ENCODE measurements at regions not wholly inside any gene's neighbourhood (a gene's known extent, or its start where the extent isn't known, plus 50 kb on each side); places are given as distances from the start of the nearest gene placed in this dataset.

GRCh38 chr15:93307513-93307912 lies 218.5 kb upstream of the RGMA start:
- no peak for TF ChIP-seq POLR2A (IDR thresholded peaks at IDR 0.05)
- TF ChIP-seq CTCF (IDR thresholded peaks at IDR 0.05) = no peak
